ENCODE measurements at regions not wholly inside any gene's neighbourhood (a gene's known extent, or its start where the extent isn't known, plus 50 kb on each side); places are given as distances from the start of the nearest gene placed in this dataset.
"Not testable (repeated sequence)": the region's sequence is repeated elsewhere in the genome, so short reads cannot be mapped to it uniquely, and the experiment has no call there.

DNA sequence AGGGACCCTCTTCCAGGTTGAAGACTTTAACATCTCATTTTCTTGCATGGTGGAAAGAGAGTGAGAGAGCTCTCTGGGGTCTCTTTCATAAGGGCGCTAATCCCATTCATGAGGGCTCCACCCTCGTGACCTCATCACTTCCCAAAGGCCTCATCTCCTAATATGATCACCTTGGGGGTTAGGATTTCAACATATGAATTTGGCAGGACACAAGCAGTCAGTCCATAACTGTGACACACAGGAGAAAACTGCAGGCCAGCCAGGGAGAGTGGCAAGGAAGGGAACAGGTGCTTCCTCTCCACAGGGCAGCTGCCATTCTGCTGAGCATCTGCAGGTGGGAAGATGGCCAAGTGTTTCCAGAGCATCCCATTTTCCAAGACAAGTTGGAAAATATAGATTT, 178.9 kb downstream of the BCL2L11 start:
- ATAC-seq, result peak; percentile 31 to 61

DNA sequence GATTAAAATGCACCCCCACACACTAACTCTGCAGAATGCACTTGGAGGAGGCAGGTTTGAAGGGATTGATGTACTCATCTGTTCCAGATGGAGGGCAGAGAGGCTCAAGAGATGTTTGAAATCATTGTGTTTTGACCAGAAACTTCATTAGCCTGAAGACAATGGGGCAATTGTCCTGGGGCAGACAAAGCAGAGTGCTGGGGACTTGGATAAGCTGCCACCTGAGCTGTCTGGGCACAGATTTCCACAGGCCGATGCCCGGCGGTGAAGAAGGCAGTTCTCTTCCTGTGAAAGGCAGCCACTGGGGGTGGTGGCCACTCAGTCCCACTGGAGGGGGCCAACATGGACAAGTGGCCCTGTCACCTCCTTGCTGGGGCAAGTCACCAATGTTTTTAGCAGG, 181.0 kb downstream of the BCL2L11 start:
- in situ Hi-C loops (cut with MboI; ENCODE audit: low sequenced_read_pairs in 4 of 4); H3K9me3 ChIP-seq: not testable (repeated sequence)

More for the DNA sequence above, 178.9 kb downstream of the BCL2L11 start:
- intact Hi-C loops (cut with DNase I; ENCODE audit: low total_unique reads); H3K9me3 ChIP-seq; H3K36me3 ChIP-seq; H3K27me3 ChIP-seq; H3K27ac ChIP-seq; DNase-seq; in situ Hi-C loops (cut with MboI; ENCODE audit: low sequenced_read_pairs in 4 of 4); H3K4me1 ChIP-seq; H3K4me3 ChIP-seq: not testable (repeated sequence)

DNA sequence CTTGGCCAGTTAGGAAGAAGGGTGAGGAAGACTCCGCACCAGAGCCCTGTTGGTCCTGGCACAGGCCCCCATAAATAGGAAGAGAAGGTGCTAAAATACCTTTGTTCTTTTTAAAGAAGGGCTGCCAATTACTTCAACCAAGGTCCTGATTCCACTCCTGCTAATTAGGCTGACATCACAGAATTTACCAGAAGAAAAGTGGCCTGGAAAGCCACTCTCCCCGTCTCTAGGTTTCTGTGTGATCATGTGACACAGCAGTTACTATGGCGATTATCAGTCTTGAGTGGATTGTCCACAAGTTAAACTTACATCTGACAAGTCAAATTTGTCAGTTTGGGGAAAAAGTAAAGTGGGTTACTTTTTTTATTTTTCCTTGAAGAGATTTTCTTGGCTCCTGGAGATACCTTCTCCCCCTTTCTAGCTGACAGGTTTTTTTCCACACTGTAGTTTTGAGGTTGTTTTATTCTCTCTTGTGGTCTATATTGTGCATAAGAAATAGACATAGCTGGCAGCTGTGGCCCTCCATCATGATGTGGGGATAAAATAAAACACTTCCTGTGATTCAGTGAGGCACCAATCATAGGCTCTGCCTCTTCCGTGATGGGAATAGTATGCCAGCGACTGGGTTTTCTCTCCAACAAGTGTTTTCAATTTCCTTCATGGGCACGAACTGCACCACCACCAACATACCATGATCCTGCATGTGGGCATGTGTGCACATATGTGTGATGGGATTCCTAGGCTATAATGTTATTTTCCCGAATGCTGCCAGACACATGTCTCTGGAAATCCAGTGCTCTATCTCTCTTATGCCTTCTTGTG, 181.9 kb downstream of the BCL2L11 start:
- H3K4me3 ChIP-seq; H3K4me1 ChIP-seq; DNase-seq; intact Hi-C loops (cut with DNase I; ENCODE audit: low total_unique reads); ATAC-seq; H3K27me3 ChIP-seq; H3K27ac ChIP-seq; H3K36me3 ChIP-seq; H3K9me3 ChIP-seq; in situ Hi-C loops (cut with MboI; ENCODE audit: low sequenced_read_pairs in 4 of 4): not testable (repeated sequence)

More for the DNA sequence above, 181.0 kb downstream of the BCL2L11 start:
- H3K4me3 ChIP-seq; H3K27me3 ChIP-seq; H3K27ac ChIP-seq; ATAC-seq; H3K4me1 ChIP-seq; DNase-seq; intact Hi-C loops (cut with DNase I; ENCODE audit: low total_unique reads); H3K36me3 ChIP-seq: not testable (repeated sequence)

DNA sequence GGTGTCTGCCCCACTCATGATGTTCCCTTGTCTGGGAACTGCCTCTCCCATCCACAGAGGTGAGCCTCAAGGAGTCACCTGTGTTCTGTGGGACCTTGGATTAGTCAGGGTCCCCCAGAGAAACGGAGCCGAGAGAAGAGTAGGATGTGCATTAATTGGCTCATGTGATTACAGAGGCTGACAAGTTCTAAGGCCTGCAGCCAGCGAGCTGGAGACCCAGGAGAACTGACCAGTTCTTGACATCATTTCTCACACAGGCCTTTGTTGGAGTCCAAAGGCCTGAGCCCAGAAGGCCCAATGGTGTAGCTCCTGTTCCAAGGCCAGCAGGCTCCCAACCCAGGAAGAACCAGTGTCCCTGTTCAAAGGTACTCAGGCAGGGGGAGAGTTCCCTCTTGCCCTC, 186.6 kb downstream of the BCL2L11 start:
- intact Hi-C loops (cut with DNase I; ENCODE audit: low total_unique reads), result not testable (repeated sequence)

DNA sequence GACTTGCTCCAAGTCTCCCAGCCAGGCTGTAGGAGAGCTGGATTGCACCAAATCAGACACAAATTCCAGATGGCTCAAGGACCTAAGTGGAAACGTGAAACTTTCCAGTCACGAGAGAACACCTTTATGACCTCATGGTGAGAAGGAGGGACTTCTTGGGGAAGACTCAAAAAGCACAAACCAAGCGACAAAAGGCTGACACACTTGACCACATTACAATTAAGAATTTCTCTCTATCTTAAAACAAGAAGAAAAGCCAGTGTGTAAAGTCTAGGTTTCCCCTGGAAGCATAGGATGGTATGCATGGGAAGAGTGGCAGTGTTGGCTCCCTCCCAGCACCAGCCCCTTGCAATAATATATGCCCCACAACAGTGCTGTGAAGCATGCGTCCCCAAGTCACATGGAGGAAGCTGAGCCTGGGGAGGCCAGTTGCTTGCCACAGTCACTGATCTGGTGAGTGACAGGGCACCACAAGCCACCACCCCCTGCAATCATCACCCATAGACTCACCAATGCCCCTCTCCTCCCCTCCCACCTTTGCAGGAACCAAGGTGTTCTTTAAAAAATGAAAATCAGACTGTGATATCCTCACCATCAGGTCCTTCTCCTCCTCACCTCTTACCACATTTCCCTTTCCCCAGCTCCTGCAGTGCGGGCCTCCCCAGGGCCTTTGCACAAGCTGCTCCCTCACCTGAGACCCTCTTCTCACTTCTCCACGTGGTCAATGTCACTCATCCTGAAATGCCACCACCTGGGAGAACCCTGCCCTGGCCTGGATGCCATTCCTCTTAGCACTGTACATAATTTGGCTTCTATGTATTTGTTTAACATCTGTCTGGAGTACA, 188.7 kb downstream of the BCL2L11 start:
- in situ Hi-C loops (cut with MboI; ENCODE audit: low sequenced_read_pairs in 4 of 4); H3K4me1 ChIP-seq; DNase-seq; H3K27ac ChIP-seq; H3K4me3 ChIP-seq; H3K36me3 ChIP-seq; H3K27me3 ChIP-seq; ATAC-seq; H3K9me3 ChIP-seq; intact Hi-C loops (cut with DNase I; ENCODE audit: low total_unique reads): not testable (repeated sequence)

More for the DNA sequence above, 186.6 kb downstream of the BCL2L11 start:
- H3K27me3 ChIP-seq; H3K4me1 ChIP-seq; H3K27ac ChIP-seq; H3K9me3 ChIP-seq; in situ Hi-C loops (cut with MboI; ENCODE audit: low sequenced_read_pairs in 4 of 4); H3K36me3 ChIP-seq; H3K4me3 ChIP-seq; DNase-seq; ATAC-seq: not testable (repeated sequence)

DNA sequence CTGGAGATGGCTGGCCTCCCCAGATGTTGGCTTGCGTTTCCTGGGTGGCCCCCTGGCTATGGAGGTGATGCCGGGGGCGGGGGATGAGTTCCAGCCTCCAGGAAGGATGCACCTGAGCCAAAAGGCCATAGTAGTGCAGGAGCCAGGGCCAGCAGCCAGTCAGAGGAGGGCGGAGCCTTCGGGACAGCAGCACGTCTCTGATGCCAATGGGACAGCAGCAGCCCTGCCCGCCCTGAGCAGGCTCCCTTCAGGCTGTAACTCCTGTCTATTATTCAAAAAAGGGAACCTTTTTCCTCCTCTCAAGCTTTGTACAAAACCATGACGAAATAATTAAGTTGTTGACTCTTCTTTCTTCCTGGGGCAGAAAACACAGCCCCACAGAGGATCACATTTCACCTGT, 189.7 kb downstream of the BCL2L11 start:
- ATAC-seq; H3K36me3 ChIP-seq; H3K9me3 ChIP-seq; DNase-seq; in situ Hi-C loops (cut with MboI; ENCODE audit: low sequenced_read_pairs in 4 of 4); H3K4me1 ChIP-seq; intact Hi-C loops (cut with DNase I; ENCODE audit: low total_unique reads); H3K27ac ChIP-seq; H3K27me3 ChIP-seq; H3K4me3 ChIP-seq: not testable (repeated sequence)

DNA sequence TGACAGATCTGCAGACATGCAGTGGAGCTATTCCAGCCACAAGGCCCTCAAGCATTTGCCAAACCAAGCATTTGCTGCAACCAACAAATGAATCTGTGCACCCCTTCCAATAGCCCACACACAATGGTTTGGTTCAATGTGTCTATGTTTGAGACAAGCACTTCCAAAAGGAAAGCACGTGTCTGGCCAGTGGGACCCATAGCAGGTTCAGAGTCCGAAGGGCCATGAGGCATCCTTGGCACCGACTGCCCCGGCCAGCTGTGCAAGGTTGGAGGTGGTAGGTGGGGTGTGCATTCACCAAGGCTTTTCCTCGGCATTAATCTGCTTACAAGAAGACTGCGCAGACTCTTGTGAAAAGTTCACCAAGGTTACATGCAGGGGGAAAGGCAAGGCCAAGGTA, 190.9 kb downstream of the BCL2L11 start:
- H3K4me3 ChIP-seq; ATAC-seq; H3K36me3 ChIP-seq; in situ Hi-C loops (cut with MboI; ENCODE audit: low sequenced_read_pairs in 4 of 4); H3K27me3 ChIP-seq; H3K4me1 ChIP-seq; H3K27ac ChIP-seq; intact Hi-C loops (cut with DNase I; ENCODE audit: low total_unique reads); H3K9me3 ChIP-seq; DNase-seq: not testable (repeated sequence)

DNA sequence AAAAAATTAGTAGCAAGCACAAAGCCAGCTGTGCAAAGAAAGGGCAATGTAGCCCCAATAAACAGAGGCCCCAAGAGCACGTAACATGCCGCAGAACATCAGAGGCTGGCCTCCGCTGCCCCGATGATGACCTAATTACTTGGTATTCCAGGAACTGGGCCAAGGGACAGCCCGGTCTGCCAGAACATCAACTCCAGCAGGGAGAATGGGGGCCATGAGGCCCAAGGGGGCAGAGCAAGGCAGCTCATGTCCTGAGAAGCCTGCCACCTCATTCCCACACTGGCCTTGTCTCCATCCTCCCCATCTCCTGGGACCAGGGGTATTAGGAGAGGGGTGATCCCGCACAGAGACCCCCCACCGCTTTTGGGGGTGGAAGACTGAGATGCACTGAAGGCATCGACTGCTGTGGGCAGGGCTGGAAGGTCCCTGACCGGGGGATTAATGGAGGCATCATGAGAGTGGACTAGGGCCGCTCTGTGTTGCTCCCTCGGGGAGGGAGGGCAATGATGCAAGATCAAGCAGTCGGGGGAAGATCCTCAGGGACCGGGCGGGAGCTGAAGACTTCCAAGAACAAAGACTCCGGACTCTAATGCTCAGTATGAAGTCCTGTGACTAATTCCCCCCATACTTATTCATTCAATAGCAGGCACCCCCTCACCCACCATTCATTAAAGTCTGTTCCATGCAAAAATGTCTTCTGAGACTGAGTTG, 192.3 kb downstream of the BCL2L11 start:
- intact Hi-C loops (cut with DNase I; ENCODE audit: low total_unique reads); in situ Hi-C loops (cut with MboI; ENCODE audit: low sequenced_read_pairs in 4 of 4): not testable (repeated sequence)
- ATAC-seq, result peak in 1 of 2 donors; percentile 41

DNA sequence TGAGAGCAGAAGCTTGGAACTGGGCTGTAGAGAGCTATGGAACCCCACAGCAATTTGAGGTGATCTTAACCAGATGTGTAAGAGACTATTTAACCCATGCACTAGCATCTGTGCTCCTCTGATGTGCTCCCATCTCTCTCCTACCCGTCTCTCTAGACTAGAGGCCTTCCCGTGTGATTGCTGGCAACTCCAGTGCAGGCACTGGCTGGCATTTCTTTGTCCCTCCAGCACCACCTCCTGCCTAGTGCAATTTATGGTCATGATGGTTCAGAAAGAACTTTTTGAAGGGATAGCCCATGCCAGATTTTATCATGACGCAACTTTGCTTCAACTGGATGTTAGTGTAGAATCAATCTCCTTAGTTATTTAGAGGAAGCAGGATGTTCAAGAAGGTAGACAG, 193.0 kb downstream of the BCL2L11 start:
- H3K36me3 ChIP-seq; in situ Hi-C loops (cut with MboI; ENCODE audit: low sequenced_read_pairs in 4 of 4); H3K4me3 ChIP-seq; H3K27me3 ChIP-seq; DNase-seq; H3K9me3 ChIP-seq; ATAC-seq; H3K27ac ChIP-seq; intact Hi-C loops (cut with DNase I; ENCODE audit: low total_unique reads); H3K4me1 ChIP-seq: not testable (repeated sequence)

More for the DNA sequence above, 192.3 kb downstream of the BCL2L11 start:
- not testable (repeated sequence) for H3K4me3 ChIP-seq, DNase-seq, H3K36me3 ChIP-seq, H3K4me1 ChIP-seq, H3K27ac ChIP-seq, H3K27me3 ChIP-seq, H3K9me3 ChIP-seq

DNA sequence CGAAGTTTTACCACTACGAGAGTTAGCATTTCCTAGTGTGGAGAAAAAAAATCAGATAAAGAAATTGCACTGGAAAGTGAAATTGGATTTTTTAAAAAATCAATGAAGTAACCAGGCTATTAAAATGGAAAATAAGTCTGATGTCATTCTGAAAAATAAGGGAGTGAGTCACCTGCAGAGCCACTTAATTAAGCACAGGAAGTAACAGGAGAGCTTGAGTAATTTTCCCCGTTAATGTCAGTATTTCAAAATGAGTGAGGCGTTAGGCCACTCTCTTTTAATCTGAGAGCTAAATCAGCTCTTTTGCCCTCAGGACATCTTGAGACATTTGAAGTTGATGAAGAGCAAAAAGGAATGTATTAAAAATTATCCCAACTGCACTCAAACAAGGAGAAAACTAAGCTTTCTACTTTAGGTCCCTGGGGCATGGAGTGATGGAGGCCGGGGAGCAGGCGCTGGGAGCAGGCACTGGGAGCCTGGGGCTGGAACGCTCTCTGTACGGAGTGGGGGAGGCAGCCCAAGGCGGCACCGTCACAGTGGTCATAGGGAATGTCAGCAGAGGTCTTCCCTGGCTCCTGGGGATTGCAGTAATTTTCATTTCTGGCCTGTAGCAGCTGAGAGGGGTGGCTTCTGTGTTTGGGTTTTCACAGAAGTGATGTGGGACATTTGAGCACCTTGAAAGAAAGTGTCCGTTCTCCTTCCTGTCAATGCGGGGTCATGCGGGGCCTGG, 194.6 kb downstream of the BCL2L11 start:
- H3K36me3 ChIP-seq; H3K4me1 ChIP-seq; intact Hi-C loops (cut with DNase I; ENCODE audit: low total_unique reads); H3K9me3 ChIP-seq; ATAC-seq; in situ Hi-C loops (cut with MboI; ENCODE audit: low sequenced_read_pairs in 4 of 4); DNase-seq; H3K27ac ChIP-seq; H3K4me3 ChIP-seq; H3K27me3 ChIP-seq: not testable (repeated sequence)

DNA sequence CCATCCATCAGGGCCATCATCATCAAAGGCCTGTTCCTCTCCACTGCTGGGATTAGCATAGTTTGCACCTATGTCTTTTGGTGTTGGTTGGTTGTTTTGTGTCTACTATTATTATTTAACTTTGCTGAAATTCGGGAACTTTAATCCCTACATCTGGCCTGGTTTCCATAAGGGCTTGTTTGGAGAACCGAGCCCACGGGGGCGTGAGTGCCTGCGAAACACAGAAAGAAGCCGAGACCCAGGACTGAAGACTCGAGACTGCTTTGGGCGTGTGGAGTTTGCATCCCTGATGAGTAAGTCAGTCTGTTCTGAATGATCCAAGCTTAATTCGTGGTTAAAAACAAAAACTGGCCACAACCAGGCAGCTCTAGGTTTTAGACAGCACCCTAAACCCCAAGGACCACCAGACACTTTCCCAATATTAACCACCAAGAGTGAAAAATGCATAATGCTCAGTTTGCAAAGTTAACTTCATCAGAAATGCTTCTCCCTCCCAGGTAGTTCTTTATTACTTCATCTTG, 195.6 kb downstream of the BCL2L11 start:
- H3K4me3 ChIP-seq; H3K27me3 ChIP-seq; H3K4me1 ChIP-seq; DNase-seq; ATAC-seq; H3K9me3 ChIP-seq; in situ Hi-C loops (cut with MboI; ENCODE audit: low sequenced_read_pairs in 4 of 4); intact Hi-C loops (cut with DNase I; ENCODE audit: low total_unique reads); H3K27ac ChIP-seq; H3K36me3 ChIP-seq: not testable (repeated sequence)
